ENCODE measurements at regions not wholly inside any gene's neighbourhood (a gene's known extent, or its start where the extent isn't known, plus 50 kb on each side); places are given as distances from the start of the nearest gene placed in this dataset.

- Histone ChIP-seq H3K9me3 (no peaks in the 10 kb centered on the region), H3K27me3 (no peaks in the 10 kb centered on the region), H3K27ac (no peak overlapping the region), H3K4me3 (no peak overlapping the region), H3K36me3 (no peaks in the 10 kb centered on the region), H3K4me1 (ENCODE audit: insufficient read depth) (no peaks in the 10 kb centered on the region)
- intact Hi-C loops (cut with DNase I): no loop called here
- TF ChIP-seq EP300 (IDR thresholded peaks at IDR 0.05) (no peak), POLR2A (IDR thresholded peaks at IDR 0.05) (no peak)
- TF ChIP-seq, protein P1, sequence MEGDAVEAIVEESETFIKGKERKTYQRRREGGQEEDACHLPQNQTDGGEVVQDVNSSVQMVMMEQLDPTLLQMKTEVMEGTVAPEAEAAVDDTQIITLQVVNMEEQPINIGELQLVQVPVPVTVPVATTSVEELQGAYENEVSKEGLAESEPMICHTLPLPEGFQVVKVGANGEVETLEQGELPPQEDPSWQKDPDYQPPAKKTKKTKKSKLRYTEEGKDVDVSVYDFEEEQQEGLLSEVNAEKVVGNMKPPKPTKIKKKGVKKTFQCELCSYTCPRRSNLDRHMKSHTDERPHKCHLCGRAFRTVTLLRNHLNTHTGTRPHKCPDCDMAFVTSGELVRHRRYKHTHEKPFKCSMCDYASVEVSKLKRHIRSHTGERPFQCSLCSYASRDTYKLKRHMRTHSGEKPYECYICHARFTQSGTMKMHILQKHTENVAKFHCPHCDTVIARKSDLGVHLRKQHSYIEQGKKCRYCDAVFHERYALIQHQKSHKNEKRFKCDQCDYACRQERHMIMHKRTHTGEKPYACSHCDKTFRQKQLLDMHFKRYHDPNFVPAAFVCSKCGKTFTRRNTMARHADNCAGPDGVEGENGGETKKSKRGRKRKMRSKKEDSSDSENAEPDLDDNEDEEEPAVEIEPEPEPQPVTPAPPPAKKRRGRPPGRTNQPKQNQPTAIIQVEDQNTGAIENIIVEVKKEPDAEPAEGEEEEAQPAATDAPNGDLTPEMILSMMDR (IDR thresholded peaks at IDR 0.05): no peak
- DNase-seq: no peak
- 88 to 93% (median 93%) methylated on average over 3 of the region's 3 CpGs for WGBS, 3 donors
Measured at GRCh38 chr10:64996886-64997285, 1475.7 kb downstream of the REEP3 start.

DNA sequence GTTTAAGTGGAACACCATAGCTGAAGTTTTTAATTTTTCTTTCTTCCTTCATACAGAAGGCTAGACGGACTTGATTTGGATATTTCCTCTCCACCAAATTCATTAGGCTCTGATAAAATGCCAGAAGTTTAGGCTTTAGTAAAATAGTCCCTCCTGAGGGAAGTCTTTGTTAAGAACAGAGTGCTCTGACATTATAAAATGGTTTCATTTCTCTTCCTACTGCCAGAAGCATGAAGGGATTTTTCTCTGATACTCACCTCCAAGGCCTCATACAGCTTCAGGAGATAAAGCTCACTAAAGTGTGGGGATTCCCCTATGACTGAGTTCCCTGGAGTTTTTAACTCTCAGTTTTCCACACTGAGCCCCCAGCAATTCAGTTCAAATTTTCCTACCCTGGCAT is 1489.6 kb downstream of the REEP3 start:
- 48 to 55% (median 53%) methylated on average over 1 of the region's 1 CpG for WGBS, 3 donors
- Histone ChIP-seq H3K4me3 (no peak overlapping the region), H3K27ac (no peak overlapping the region), H3K27me3 (no peaks in the 10 kb centered on the region), H3K4me1 (ENCODE audit: insufficient read depth) (no peaks in the 10 kb centered on the region), H3K36me3 (no peaks in the 10 kb centered on the region), H3K9me3 (no peaks in the 10 kb centered on the region)
- intact Hi-C loops (cut with DNase I): no loop called here
- no peak for DNase-seq
- TF ChIP-seq, protein P1 (IDR thresholded peaks at IDR 0.05): no peak
- TF ChIP-seq EP300 (IDR thresholded peaks at IDR 0.05) (no peak), POLR2A (IDR thresholded peaks at IDR 0.05) (no peak)

DNA sequence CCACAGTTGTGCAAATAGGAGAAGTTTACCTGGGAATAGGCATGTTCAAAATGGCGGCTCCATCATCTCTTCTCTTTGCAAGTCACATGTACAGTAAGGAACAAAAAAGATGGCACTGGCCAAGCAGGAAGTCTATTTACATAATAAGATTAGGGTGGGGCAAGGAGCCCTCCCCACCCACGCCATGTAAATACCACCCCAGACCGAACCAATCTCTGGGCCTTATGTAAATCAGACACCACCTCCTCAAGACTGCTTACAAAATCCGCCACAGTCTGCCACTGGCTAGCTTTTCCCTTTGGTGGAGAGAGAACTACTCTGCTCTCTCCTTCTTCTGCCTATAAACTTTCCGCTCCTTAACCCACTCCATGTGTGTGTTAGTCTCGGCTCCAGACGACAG is 1496.3 kb downstream of the REEP3 start:
- Histone ChIP-seq H3K9me3 (no peaks in the 10 kb centered on the region), H3K4me3 (no peak overlapping the region), H3K27me3 (no peaks in the 10 kb centered on the region), H3K27ac (no peak overlapping the region), H3K36me3 (no peaks in the 10 kb centered on the region), H3K4me1 (ENCODE audit: insufficient read depth) (no peaks in the 10 kb centered on the region)
- no peak for DNase-seq
- TF ChIP-seq, protein P1 (IDR thresholded peaks at IDR 0.05): no peak
- TF ChIP-seq EP300 (IDR thresholded peaks at IDR 0.05) (no peak), POLR2A (IDR thresholded peaks at IDR 0.05) (no peak)
- intact Hi-C loops (cut with DNase I): no loop called here
- 92 to 94% (median 92%) methylated on average over 7 of the region's 7 CpGs for WGBS, 3 donors

GRCh38 chr10:65024886-65025285 is 1503.7 kb downstream of the REEP3 start:
- DNase-seq: no peak
- Histone ChIP-seq H3K4me3 (no peak overlapping the region), H3K27ac (no peak overlapping the region), H3K36me3 (no peaks in the 10 kb centered on the region), H3K27me3 (no peaks in the 10 kb centered on the region), H3K4me1 (ENCODE audit: insufficient read depth) (no peaks in the 10 kb centered on the region), H3K9me3 (no peaks in the 10 kb centered on the region)
- intact Hi-C loops (cut with DNase I): no loop called here
- TF ChIP-seq POLR2A (IDR thresholded peaks at IDR 0.05) (no peak), EP300 (IDR thresholded peaks at IDR 0.05) (no peak)
- TF ChIP-seq, protein P1 (IDR thresholded peaks at IDR 0.05): no peak

DNA sequence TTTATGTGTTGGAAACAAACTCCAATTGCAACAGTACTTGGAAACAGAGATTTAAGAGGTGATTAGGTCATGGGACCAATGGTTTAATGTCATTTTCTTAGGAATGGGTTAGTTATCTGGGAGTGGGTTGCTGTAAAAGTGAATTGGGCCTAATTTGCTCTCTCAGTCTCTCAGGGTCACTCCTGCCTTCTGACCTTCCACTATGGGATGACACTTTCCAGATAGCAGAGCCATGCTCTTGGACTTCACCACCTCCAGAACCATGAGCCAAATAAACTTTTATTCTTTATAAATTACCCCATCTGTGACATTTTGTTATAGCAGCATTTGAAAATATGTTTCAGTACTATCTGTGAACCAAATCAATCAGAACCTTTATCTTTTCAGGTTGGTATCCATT is 1509.1 kb downstream of the REEP3 start:
- Histone ChIP-seq H3K27me3 (no peaks in the 10 kb centered on the region), H3K9me3 (peaks cover 0 to 7% of the 10 kb centered on the region in 2 donors), H3K36me3 (no peaks in the 10 kb centered on the region), H3K4me1 (ENCODE audit: insufficient read depth) (no peaks in the 10 kb centered on the region), H3K27ac (no peak overlapping the region), H3K4me3 (no peak overlapping the region)
- no peak for TF ChIP-seq EP300 (IDR thresholded peaks at IDR 0.05)
- TF ChIP-seq POLR2A (IDR thresholded peaks at IDR 0.05): no peak
- TF ChIP-seq, protein P1 (IDR thresholded peaks at IDR 0.05): no peak
- no peak for DNase-seq
- intact Hi-C loops (cut with DNase I): no loop called here
